Panc1 (cell line): ENCODE measurements at regions not wholly inside any gene's neighbourhood (a gene's known extent, or its start where the extent isn't known, plus 50 kb on each side); places are given as distances from the start of the nearest gene placed in this dataset.

Experiments used
- ATAC-seq: fragments of 200-7000 bp; cut with Tn5 transposase; 2 replicates; pipeline ENCODE4 v1.9.1; 2020; ENCODE audit warnings: mild to moderate bottlenecking, moderate library complexity
- BruUV-seq: library from RNA; stranded (reverse); fragments of 400-500 nt; replicated peaks from 2 replicates; lab custom pipeline; 2021; lab: Mats Ljungman, UMichigan
- CTCF ChIA-PET: fragments of 300-600 bp; sonication (Branson Sonifier 250); formaldehyde crosslinking; loops from one replicate; lab custom pipeline; 2022; ENCODE audit warnings: antibody characterized with exemption; lab: Charles Lee
- POLR2A ChIA-PET: fragments of 300-600 bp; sonication (Branson Sonifier 250); formaldehyde crosslinking; loops from one replicate; lab custom pipeline; 2022; ENCODE audit warnings: antibody characterized with exemption; lab: Charles Lee
- DNase-seq: peaks from one replicate; pipeline ENCODE4 v3.0.0-alpha.2; 2010; ENCODE audit warnings: low read depth, low spot score
- H3K27ac ChIP-seq: 2 replicates; pipeline ENCODE4 v1.5.1; 2011; ENCODE audit warnings: mild to moderate bottlenecking, low read length, inconsistent platforms
- H3K27me3 ChIP-seq: fragments of 200-500 bp; sonication (Bioruptor generic); 2 replicates; pipeline ENCODE4 v1.6.0; 2014; ENCODE audit warnings: low read length, inconsistent platforms; ENCODE audit not compliant: control insufficient read depth, insufficient read depth
- H3K36me3 ChIP-seq: fragments of 200-500 bp; sonication (Bioruptor generic); 2 replicates; pipeline ENCODE4 v1.5.1; 2014; ENCODE audit warnings: inconsistent platforms, mild to moderate bottlenecking, low read length, moderate library complexity; ENCODE audit not compliant: control insufficient read depth, insufficient read depth
- H3K4me1 ChIP-seq: 2 replicates; pipeline ENCODE4 v1.5.1; 2011; ENCODE audit warnings: inconsistent platforms, mild to moderate bottlenecking, low read length, moderate library complexity; ENCODE audit not compliant: control insufficient read depth, insufficient read depth
- H3K4me3 ChIP-seq, 2 experiments: 2 replicates each; pipeline ENCODE4 v1.5.1; 2011 to 2012; ENCODE audit warnings: low read depth in 2 of 2, low read length in 2 of 2, mild to moderate bottlenecking in 2 of 2, inconsistent platforms in 1 of 2, moderate library complexity in 1 of 2
- H3K9me3 ChIP-seq: fragments of 200-500 bp; sonication (Bioruptor generic); 2 replicates; pipeline ENCODE4 v1.5.1; 2014; ENCODE audit warnings: low read depth, mild to moderate bottlenecking, inconsistent platforms, low read length, moderate library complexity; ENCODE audit not compliant: control insufficient read depth, insufficient read depth
- CTCF ChIP-seq: fragments of 450-650 bp; IDR thresholded peaks from 2 replicates; pipeline ENCODE4 v1.5.1; 2017; ENCODE audit warnings: mild to moderate bottlenecking
- POLR2AphosphoS5 ChIP-seq: IDR thresholded peaks from 2 replicates; pipeline ENCODE4 v1.6.1; 2012; ENCODE audit warnings: mild to moderate bottlenecking, low read depth, low read length, moderate library complexity
- SIN3A ChIP-seq: IDR thresholded peaks from 2 replicates; pipeline ENCODE4 v1.6.1; 2012; ENCODE audit warnings: low read depth, mild to moderate bottlenecking, low read length, moderate library complexity, borderline replicate concordance; ENCODE audit not compliant: insufficient read depth
- TCF7L2 ChIP-seq: IDR thresholded peaks from 2 replicates; pipeline ENCODE4 v1.6.1; 2011; ENCODE audit warnings: mild to moderate bottlenecking, low read depth, low read length, inconsistent platforms
- in situ Hi-C: cut with HindIII; loops from 2 replicates; pipeline ENCODE4 v1.10.0; 2016; ENCODE audit warnings: low sequenced_read_pairs, low pct_unique_long_range_greater_than_20kb
- intact Hi-C: fragments of 100-400 bp; cut with micrococcal nuclease; formaldehyde crosslinking; loops from one replicate; pipeline ENCODE4 v1.10.0; 2022; ENCODE audit not compliant: unreplicated experiment
- TF ChIP-seq, protein P1 (sequence below), 2 experiments: IDR thresholded peaks; 2 replicates each; pipeline ENCODE4 v1.6.1; 2011 to 2012; ENCODE audit warnings: low read depth in 2 of 2, control low read depth in 1 of 2, low read length in 1 of 2, mild to moderate bottlenecking in 1 of 2, moderate library complexity in 1 of 2; ENCODE audit not compliant: insufficient read depth in 1 of 2

- Histone ChIP-seq H3K27me3 (no peaks in the 10 kb centered on the region), H3K4me3 (no peak overlapping the region; a peak in 1 of 4 replicates), H3K27ac (no peak overlapping the region), H3K4me1 (0 out of 2 replicates have a peak, but pooled peaks cover 5% of the 10 kb centered on the region), H3K9me3 (no peaks in the 10 kb centered on the region), H3K36me3 (no peaks in the 10 kb centered on the region)
- no peak for TF ChIP-seq CTCF
- no peak for TF ChIP-seq TCF7L2
- TF ChIP-seq SIN3A, result no peak
- TF ChIP-seq, protein P1, sequence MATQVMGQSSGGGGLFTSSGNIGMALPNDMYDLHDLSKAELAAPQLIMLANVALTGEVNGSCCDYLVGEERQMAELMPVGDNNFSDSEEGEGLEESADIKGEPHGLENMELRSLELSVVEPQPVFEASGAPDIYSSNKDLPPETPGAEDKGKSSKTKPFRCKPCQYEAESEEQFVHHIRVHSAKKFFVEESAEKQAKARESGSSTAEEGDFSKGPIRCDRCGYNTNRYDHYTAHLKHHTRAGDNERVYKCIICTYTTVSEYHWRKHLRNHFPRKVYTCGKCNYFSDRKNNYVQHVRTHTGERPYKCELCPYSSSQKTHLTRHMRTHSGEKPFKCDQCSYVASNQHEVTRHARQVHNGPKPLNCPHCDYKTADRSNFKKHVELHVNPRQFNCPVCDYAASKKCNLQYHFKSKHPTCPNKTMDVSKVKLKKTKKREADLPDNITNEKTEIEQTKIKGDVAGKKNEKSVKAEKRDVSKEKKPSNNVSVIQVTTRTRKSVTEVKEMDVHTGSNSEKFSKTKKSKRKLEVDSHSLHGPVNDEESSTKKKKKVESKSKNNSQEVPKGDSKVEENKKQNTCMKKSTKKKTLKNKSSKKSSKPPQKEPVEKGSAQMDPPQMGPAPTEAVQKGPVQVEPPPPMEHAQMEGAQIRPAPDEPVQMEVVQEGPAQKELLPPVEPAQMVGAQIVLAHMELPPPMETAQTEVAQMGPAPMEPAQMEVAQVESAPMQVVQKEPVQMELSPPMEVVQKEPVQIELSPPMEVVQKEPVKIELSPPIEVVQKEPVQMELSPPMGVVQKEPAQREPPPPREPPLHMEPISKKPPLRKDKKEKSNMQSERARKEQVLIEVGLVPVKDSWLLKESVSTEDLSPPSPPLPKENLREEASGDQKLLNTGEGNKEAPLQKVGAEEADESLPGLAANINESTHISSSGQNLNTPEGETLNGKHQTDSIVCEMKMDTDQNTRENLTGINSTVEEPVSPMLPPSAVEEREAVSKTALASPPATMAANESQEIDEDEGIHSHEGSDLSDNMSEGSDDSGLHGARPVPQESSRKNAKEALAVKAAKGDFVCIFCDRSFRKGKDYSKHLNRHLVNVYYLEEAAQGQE (IDR thresholded peaks at IDR 0.05; ENCODE audit: insufficient read depth in 1 of 2, low read depth in 2 of 2, low read length in 1 of 2), result no peak
- no peak for TF ChIP-seq POLR2AphosphoS5
- ATAC-seq (no peak), DNase-seq (no peak)
- ChIA-PET POLR2A (no interaction called here), CTCF (no interaction called here)
- no TSS peak for BruUV-seq
- intact Hi-C loops (loop anchor here (5.0 to 10.0 kb wide), 4 partner anchors 283 to 685 kb away; partner anchors contain the start of gene BBX), in situ Hi-C loops (no loop called here)
Observed at GRCh38 chr3:107239703-107240102, 137.5 kb upstream of the CCDC54 start.

DNA sequence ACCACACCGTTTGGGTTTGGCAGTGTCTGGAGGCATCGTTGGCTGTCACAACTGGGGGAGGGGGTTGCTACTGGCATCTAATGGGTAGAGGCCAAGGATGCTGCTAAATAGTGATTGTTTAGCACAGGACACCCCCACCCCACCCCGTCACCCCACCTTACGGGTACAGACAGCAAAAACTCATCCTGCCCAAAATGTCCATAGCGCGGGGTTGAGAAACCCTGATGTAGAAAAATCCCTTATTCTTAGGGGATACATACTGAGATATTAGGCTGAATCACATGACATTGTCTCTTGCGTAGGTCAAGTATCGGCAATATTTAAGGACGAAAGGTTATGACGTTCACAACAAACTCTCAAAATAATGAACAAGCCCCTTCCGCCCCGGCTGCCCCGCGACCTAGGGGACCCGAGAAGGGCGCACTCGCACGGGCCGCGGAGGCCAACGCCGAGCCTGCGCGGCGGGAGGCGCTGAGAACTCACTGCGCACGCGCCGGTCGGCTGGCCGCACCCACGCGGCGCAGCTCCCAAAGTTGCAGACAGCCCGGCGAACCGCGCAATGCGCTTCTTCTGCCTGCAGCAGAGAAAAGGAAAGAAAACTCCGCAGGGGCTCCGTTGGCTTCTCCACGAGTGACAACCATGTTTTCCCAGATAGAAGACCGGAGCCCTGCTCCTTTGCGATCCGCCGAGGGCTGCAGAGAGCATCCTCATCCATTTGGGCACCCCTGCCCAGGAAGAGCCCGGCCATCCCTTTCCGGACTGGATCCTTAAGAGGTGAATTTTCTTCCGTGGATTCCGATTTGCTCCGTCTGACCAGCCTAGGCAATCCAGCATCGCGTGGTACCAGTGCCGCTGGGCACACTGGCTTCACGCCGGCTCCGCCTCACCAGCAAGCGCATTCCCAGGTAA lies 136.8 kb upstream of the CCDC54 start:
- H3K9me3 ChIP-seq, result no peaks in the 10 kb centered on the region
- ATAC-seq (peak; percentile 98), DNase-seq (no peak)
- in situ Hi-C loops (no loop called here), intact Hi-C loops (no loop called here)
- peak; percentile 26; the same call in 1 of the 2 replicates for TF ChIP-seq POLR2AphosphoS5
- TF ChIP-seq CTCF, result no peak
- no TSS peak for BruUV-seq
- CTCF ChIA-PET, result no interaction called here
- POLR2A ChIA-PET, result interaction anchor here (0.6 kb wide), 1 partner anchor 40 kb away, joined by 3 read pairs; no protein-coding TSS in a partner anchor
- H3K27me3 ChIP-seq, result no peaks in the 10 kb centered on the region
- peak overlapping the region; percentile 62 to 91 for H3K4me3 ChIP-seq
- H3K36me3 ChIP-seq, result no peaks in the 10 kb centered on the region
- peak overlapping the region; percentile 55; the same call in 1 of the 2 replicates for H3K27ac ChIP-seq
- 0 out of 2 replicates have a peak, but pooled peaks cover 2% of the 10 kb centered on the region for H3K4me1 ChIP-seq
